Fibroblast of lung (primary cell): ENCODE measurements at regions not wholly inside any gene's neighbourhood (a gene's known extent, or its start where the extent isn't known, plus 50 kb on each side); places are given as distances from the start of the nearest gene placed in this dataset.

Experiments used
- DNase-seq, 2 donors: peaks; one replicate each; pipeline versions ENCODE4 v3.0.0 to v3.0.0-alpha.2; 2010; ENCODE audit warnings: low read depth in 2 of 2
- H2AFZ ChIP-seq: 2 replicates; pipeline ENCODE4 v1.5.1; 2012; ENCODE audit warnings: low read length, control low read depth, inconsistent platforms
- H3K27ac ChIP-seq: 2 replicates; pipeline ENCODE4 v1.5.1; 2011; ENCODE audit warnings: low read length, control low read depth; ENCODE audit not compliant: insufficient read depth
- H3K27me3 ChIP-seq: 2 replicates; pipeline ENCODE4 v1.5.1; 2011; ENCODE audit warnings: mild to moderate bottlenecking, low read length; ENCODE audit not compliant: control insufficient read depth, insufficient read depth
- H3K36me3 ChIP-seq: 2 replicates; pipeline ENCODE4 v1.5.1; 2011; ENCODE audit warnings: low read length; ENCODE audit not compliant: control insufficient read depth, insufficient read depth
- H3K4me1 ChIP-seq: 2 replicates; pipeline ENCODE4 v1.5.1; 2011; ENCODE audit warnings: low read length; ENCODE audit not compliant: control insufficient read depth, insufficient read depth; ENCODE audit errors: extremely low read depth
- H3K4me2 ChIP-seq: 2 replicates; pipeline ENCODE4 v1.5.1; 2011; ENCODE audit warnings: low read length, control low read depth; ENCODE audit not compliant: insufficient read depth; ENCODE audit errors: extremely low read depth
- H3K4me3 ChIP-seq, 4 experiments: fragments of 200-600 bp in 1 of 4; sonication (generic) in 1 of 4; replicated peaks in 1 of 4; 2 replicates each; pipeline ENCODE4 v1.5.1; 2011 to 2016; ENCODE audit warnings: low read length in 4 of 4, low read depth in 3 of 4, mild to moderate bottlenecking in 3 of 4, control low read depth in 2 of 4, inconsistent platforms in 1 of 4, mixed read lengths in 1 of 4; ENCODE audit not compliant: insufficient read depth in 1 of 4; ENCODE audit errors: control extremely low read depth in 1 of 4
- H3K79me2 ChIP-seq: 2 replicates; pipeline ENCODE4 v1.5.1; 2012; ENCODE audit warnings: mild to moderate bottlenecking, low read length, inconsistent platforms; ENCODE audit not compliant: control insufficient read depth, insufficient read depth
- H3K9ac ChIP-seq: 2 replicates; pipeline ENCODE4 v1.5.1; 2011; ENCODE audit warnings: mild to moderate bottlenecking, low read length, control low read depth; ENCODE audit not compliant: insufficient read depth
- H3K9me3 ChIP-seq: 2 replicates; pipeline ENCODE4 v1.5.1; 2012; ENCODE audit warnings: low read depth, low read length; ENCODE audit not compliant: control insufficient read depth, insufficient read depth
- H4K20me1 ChIP-seq: 2 replicates; pipeline ENCODE4 v1.5.1; 2011; ENCODE audit warnings: low read length; ENCODE audit not compliant: control insufficient read depth, insufficient read depth; ENCODE audit errors: extremely low read depth
- CTCF ChIP-seq, 2 donors: IDR thresholded peaks in 1 of 2; conservative IDR thresholded peaks in 1 of 2; 1 replicate in 1 of 2; 2 replicates in 1 of 2; pipeline ENCODE4 v1.5.1; 2011 to 2012; ENCODE audit warnings: low read length in 2 of 2, control low read depth in 1 of 2, inconsistent platforms in 1 of 2, low read depth in 1 of 2, mild to moderate bottlenecking in 1 of 2
- EZH2 ChIP-seq: IDR thresholded peaks from 2 replicates; pipeline ENCODE4 v1.5.1; 2012; ENCODE audit warnings: low read length, control low read depth, mild to moderate bottlenecking; ENCODE audit errors: missing control alignments

GRCh38 chr3:87073496-87074145 lies 82.7 kb upstream of the VGLL3 start:
- Histone ChIP-seq H3K27ac (no peak overlapping the region), H3K4me3 (no peak overlapping the region), H3K4me2 (no peak overlapping the region), H3K9me3 (no peaks in the 10 kb centered on the region), H3K27me3 (no peaks in the 10 kb centered on the region), H3K36me3 (no peaks in the 10 kb centered on the region), H4K20me1 (no peaks in the 10 kb centered on the region), H3K4me1 (no peaks in the 10 kb centered on the region), H2AFZ (no peak overlapping the region), H3K9ac (no peak overlapping the region), H3K79me2 (no peaks in the 10 kb centered on the region)
- no peak for DNase-seq
- TF ChIP-seq EZH2 (no peak), CTCF (conservative IDR thresholded peaks at IDR 0.05 in 1 of 2, IDR thresholded peaks at IDR 0.05 in 1 of 2; ENCODE audit: low read depth in 1 of 2, low read length in 2 of 2) (no peak)

GRCh38 chr3:87072446-87072845 lies 81.5 kb upstream of the VGLL3 start:
- H4K20me1 ChIP-seq, result no peaks in the 10 kb centered on the region
- no peaks in the 10 kb centered on the region for H3K36me3 ChIP-seq
- no peak for DNase-seq
- H3K9me3 ChIP-seq, result no peaks in the 10 kb centered on the region
- H3K9ac ChIP-seq, result no peak overlapping the region
- no peak overlapping the region for H3K4me2 ChIP-seq
- no peak overlapping the region for H3K4me3 ChIP-seq
- no peak overlapping the region for H2AFZ ChIP-seq
- H3K79me2 ChIP-seq, result no peaks in the 10 kb centered on the region
- no peak overlapping the region for H3K27ac ChIP-seq
- TF ChIP-seq EZH2 (no peak), CTCF (conservative IDR thresholded peaks at IDR 0.05 in 1 of 2, IDR thresholded peaks at IDR 0.05 in 1 of 2; ENCODE audit: low read depth in 1 of 2, low read length in 2 of 2) (no peak)
- no peaks in the 10 kb centered on the region for H3K27me3 ChIP-seq
- H3K4me1 ChIP-seq, result no peaks in the 10 kb centered on the region

- Histone ChIP-seq H3K9ac (no peak overlapping the region), H3K36me3 (no peaks in the 10 kb centered on the region), H2AFZ (no peak overlapping the region), H3K79me2 (no peaks in the 10 kb centered on the region), H3K4me1 (no peaks in the 10 kb centered on the region), H3K9me3 (no peaks in the 10 kb centered on the region), H3K4me3 (no peak overlapping the region), H3K4me2 (no peak overlapping the region), H3K27ac (no peak overlapping the region), H3K27me3 (no peaks in the 10 kb centered on the region), H4K20me1 (no peaks in the 10 kb centered on the region)
- DNase-seq, result no peak
- no peak for TF ChIP-seq EZH2
- no peak for TF ChIP-seq CTCF (conservative IDR thresholded peaks at IDR 0.05 in 1 of 2, IDR thresholded peaks at IDR 0.05 in 1 of 2; ENCODE audit: low read depth in 1 of 2, low read length in 2 of 2)
Measured at GRCh38 chr3:87069971-87070370, 79.0 kb upstream of the VGLL3 start.
